H9 (cell line): ENCODE measurements at regions not wholly inside any gene's neighbourhood (a gene's known extent, or its start where the extent isn't known, plus 50 kb on each side); places are given as distances from the start of the nearest gene placed in this dataset.

Source experiments
- DNase-seq: peaks from one replicate; pipeline ENCODE4 v3.0.0-alpha.2; 2017
- H2AFZ ChIP-seq: one replicate; pipeline ENCODE4 v1.6.1; 2013; ENCODE audit warnings: mild to moderate bottlenecking, low read length, control low read depth, moderate library complexity
- H2AK5ac ChIP-seq: 2 replicates; pipeline ENCODE4 v1.6.1; 2013; ENCODE audit warnings: low read length, control low read depth, mixed read lengths; ENCODE audit not compliant: insufficient read length
- H2BK120ac ChIP-seq: one replicate; pipeline ENCODE4 v1.6.1; 2013; ENCODE audit warnings: low read depth, mild to moderate bottlenecking, low read length, control low read depth, inconsistent platforms; ENCODE audit not compliant: poor library complexity, severe bottlenecking
- H2BK12ac ChIP-seq: 2 replicates; pipeline ENCODE4 v1.6.1; 2013; ENCODE audit warnings: low read length, control low read depth, mixed read lengths, low read depth; ENCODE audit not compliant: insufficient read length
- H2BK15ac ChIP-seq: 2 replicates; pipeline ENCODE4 v1.6.1; 2013; ENCODE audit warnings: low read depth, low read length, control low read depth
- H2BK20ac ChIP-seq: one replicate; pipeline ENCODE4 v1.6.1; 2013; ENCODE audit warnings: low read depth, mild to moderate bottlenecking, low read length, control low read depth, inconsistent platforms; ENCODE audit not compliant: poor library complexity, severe bottlenecking
- H2BK5ac ChIP-seq: 2 replicates; pipeline ENCODE4 v1.6.1; 2013; ENCODE audit warnings: low read length, control low read depth, mixed read lengths; ENCODE audit not compliant: insufficient read length
- H3K14ac ChIP-seq: 2 replicates; pipeline ENCODE4 v1.6.1; 2013; ENCODE audit warnings: low read length, control low read depth; ENCODE audit not compliant: insufficient read depth
- H3K18ac ChIP-seq: 2 replicates; pipeline ENCODE4 v1.6.1; 2013; ENCODE audit warnings: low read depth, mild to moderate bottlenecking, mixed read lengths, low read length, control low read depth; ENCODE audit not compliant: insufficient read length
- H3K23ac ChIP-seq: 2 replicates; pipeline ENCODE4 v1.6.1; 2013; ENCODE audit warnings: low read length, control low read depth, mixed read lengths, low read depth; ENCODE audit not compliant: insufficient read length
- H3K23me2 ChIP-seq: 2 replicates; pipeline ENCODE4 v1.6.1; 2013; ENCODE audit warnings: low read depth, mild to moderate bottlenecking, mixed read lengths, low read length, control low read depth; ENCODE audit not compliant: insufficient read length, poor library complexity, severe bottlenecking
- H3K27ac ChIP-seq: 2 replicates; pipeline ENCODE4 v1.5.1; 2013; ENCODE audit warnings: low read length, control low read depth, mixed read lengths, low read depth; ENCODE audit not compliant: insufficient read length
- H3K27me3 ChIP-seq: 2 replicates; pipeline ENCODE4 v1.6.1; 2013; ENCODE audit warnings: low read length, control low read depth, inconsistent platforms; ENCODE audit not compliant: insufficient read depth
- H3K4ac ChIP-seq: 2 replicates; pipeline ENCODE4 v1.6.1; 2013; ENCODE audit warnings: low read depth, mild to moderate bottlenecking, control low read depth, inconsistent platforms, low read length, moderate library complexity
- H3K4me1 ChIP-seq: 2 replicates; pipeline ENCODE4 v1.6.1; 2013; ENCODE audit warnings: low read length, control low read depth, inconsistent platforms; ENCODE audit not compliant: insufficient read depth
- H3K4me2 ChIP-seq: 2 replicates; pipeline ENCODE4 v1.6.1; 2013; ENCODE audit warnings: low read length, control low read depth, mixed read lengths; ENCODE audit not compliant: insufficient read length, insufficient read depth
- H3K56ac ChIP-seq: 2 replicates; pipeline ENCODE4 v1.6.1; 2013; ENCODE audit warnings: low read depth, mild to moderate bottlenecking, mixed read lengths, low read length, control low read depth; ENCODE audit not compliant: insufficient read length
- H3K79me1 ChIP-seq: 2 replicates; pipeline ENCODE4 v1.6.1; 2013; ENCODE audit warnings: low read depth, mild to moderate bottlenecking, moderate library complexity, low read length, control low read depth, inconsistent platforms; ENCODE audit not compliant: insufficient read depth, poor library complexity, severe bottlenecking
- H3K79me2 ChIP-seq: 2 replicates; pipeline ENCODE4 v1.6.1; 2013; ENCODE audit warnings: low read length, control low read depth, inconsistent platforms; ENCODE audit not compliant: insufficient read depth
- H3K9ac ChIP-seq: 2 replicates; pipeline ENCODE4 v1.6.1; 2013; ENCODE audit warnings: low read length, control low read depth, mixed read lengths; ENCODE audit not compliant: insufficient read length; ENCODE audit errors: extremely low read depth
- H3K9me3 ChIP-seq: one replicate; pipeline ENCODE4 v1.6.1; 2013; ENCODE audit warnings: low read depth, low read length, inconsistent platforms; ENCODE audit not compliant: control insufficient read depth
- H3T11ph ChIP-seq: one replicate; pipeline ENCODE4 v1.6.1; 2013; ENCODE audit warnings: mild to moderate bottlenecking, low read length, control low read depth, inconsistent platforms
- H4K20me1 ChIP-seq: one replicate; pipeline ENCODE4 v1.6.1; 2013; ENCODE audit not compliant: control insufficient read depth, insufficient read length, insufficient read depth
- H4K5ac ChIP-seq: 2 replicates; pipeline ENCODE4 v1.6.1; 2013; ENCODE audit warnings: low read depth, mild to moderate bottlenecking, mixed read lengths, low read length, control low read depth; ENCODE audit not compliant: insufficient read length
- H4K8ac ChIP-seq: replicated peaks from 2 replicates; pipeline ENCODE4 v1.6.1; 2013; ENCODE audit warnings: low read length, control low read depth, mixed read lengths, low read depth; ENCODE audit not compliant: insufficient read length
- H4K91ac ChIP-seq: 2 replicates; pipeline ENCODE4 v1.6.1; 2013; ENCODE audit warnings: low read depth, mild to moderate bottlenecking, moderate library complexity, mixed read lengths, low read length, control low read depth; ENCODE audit not compliant: insufficient read length
- H3K27ac Mint-ChIP-seq, 3 experiments: 2 replicates in 2 of 3; 3 replicates in 1 of 3; pipeline ENCODE4 v1.8.0; 2020 to 2021; ENCODE audit warnings: mixed read lengths in 3 of 3, mild to moderate bottlenecking in 1 of 3, moderate library complexity in 1 of 3
- H3K27me3 Mint-ChIP-seq: 2 replicates; pipeline ENCODE4 v1.8.0; 2021; ENCODE audit warnings: low read depth, mild to moderate bottlenecking, moderate library complexity, mixed read lengths
- H3K36me3 Mint-ChIP-seq, 3 experiments: 2 replicates in 2 of 3; 3 replicates in 1 of 3; pipeline ENCODE4 v1.8.0; 2020 to 2021; ENCODE audit warnings: low read depth in 3 of 3, mixed read lengths in 3 of 3; ENCODE audit not compliant: insufficient read depth in 1 of 3
- H3K4me1 Mint-ChIP-seq, 2 experiments: 2 replicates each; pipeline ENCODE4 v1.8.0; 2020; ENCODE audit warnings: mixed read lengths in 2 of 2
- H3K4me3 Mint-ChIP-seq, 2 experiments: 2 replicates in 1 of 2; 3 replicates in 1 of 2; pipeline ENCODE4 v1.8.0; 2020 to 2021; ENCODE audit warnings: mild to moderate bottlenecking in 2 of 2, mixed read lengths in 2 of 2, moderate library complexity in 1 of 2
- H3K9me3 Mint-ChIP-seq, 2 experiments: 2 replicates in 1 of 2; 3 replicates in 1 of 2; pipeline ENCODE4 v1.8.0; 2020; ENCODE audit warnings: mild to moderate bottlenecking in 2 of 2, mixed read lengths in 2 of 2, moderate library complexity in 1 of 2
- CTCF ChIP-seq: fragments of 200-600 bp; sonication (generic); conservative IDR thresholded peaks from 3 replicates; pipeline ENCODE4 v1.8.0; 2021; ENCODE audit warnings: antibody characterized with exemption, mild to moderate bottlenecking
- WGBS: extraction: QIAGEN DNeasy Blood & Tissue Kit; methylation state at CpG from one replicate; pipeline ENCODE4 v1.1.7; 2013; ENCODE audit warnings: missing lambda C conversion rate, low lambda C conversion rate, mixed read lengths; ENCODE audit not compliant: insufficient read length; ENCODE audit errors: extremely low coverage; 5-methylcytosine and 5-hydroxymethylcytosine counted together

- H3K9me3 Mint-ChIP-seq = peaks cover 32 to 34% of the 10 kb centered on the region in 2 experiments
- Histone ChIP-seq H3K4ac (no peak overlapping the region), H3K56ac (no peak overlapping the region), H3K18ac (no peak overlapping the region), H4K20me1 (no peaks in the 10 kb centered on the region), H2AFZ (no peak overlapping the region), H4K8ac (no peak overlapping the region), H2BK20ac (no peak overlapping the region), H2BK12ac (no peak overlapping the region), H2AK5ac (no peak overlapping the region), H3K4me1 (no peaks in the 10 kb centered on the region), H3K23ac (no peak overlapping the region), H3K79me2 (no peaks in the 10 kb centered on the region), H3K4me2 (no peak overlapping the region), H3K9ac (no peak overlapping the region), H3K14ac (no peak overlapping the region), H3K23me2 (no peaks in the 10 kb centered on the region), H4K91ac (no peak overlapping the region), H2BK15ac (no peak overlapping the region), H2BK120ac (no peak overlapping the region), H3K9me3 (peaks cover 23% of the 10 kb centered on the region), H3K79me1 (no peaks in the 10 kb centered on the region), H3K27ac (no peak overlapping the region), H2BK5ac (no peak overlapping the region), H3K27me3 (no peaks in the 10 kb centered on the region), H3T11ph (no peak overlapping the region), H4K5ac (no peak overlapping the region)
- H3K36me3 Mint-ChIP-seq = peaks cover 14 to 38% (median 33%) of the 10 kb centered on the region in 3 experiments
- H3K4me3 Mint-ChIP-seq = no peak overlapping the region
- WGBS = no CpG with 5 or more reads among the region's 1 CpG
- no peaks in the 10 kb centered on the region; the same call in 1 of the 2 replicates for H3K27me3 Mint-ChIP-seq
- no peaks in the 10 kb centered on the region for H3K4me1 Mint-ChIP-seq
- no peak overlapping the region for H3K27ac Mint-ChIP-seq
- TF ChIP-seq CTCF = no peak
- DNase-seq = no peak
Measured at GRCh38 chr4:131061734-131062133, 1965.8 kb downstream of the C4orf33 start.
